SK-N-SH (cell line): ENCODE measurements at regions not wholly inside any gene's neighbourhood (a gene's known extent, or its start where the extent isn't known, plus 50 kb on each side); places are given as distances from the start of the nearest gene placed in this dataset.

ENCODE experiments used
- CTCF ChIP-seq: fragments of 200-600 bp; sonication (generic); IDR thresholded peaks from 2 replicates; pipeline ENCODE4 v1.6.1; 2017; ENCODE audit warnings: antibody characterized with exemption, mild to moderate bottlenecking, moderate library complexity
- NFIC ChIP-seq: IDR thresholded peaks from 2 replicates; pipeline ENCODE4 v1.4.0; 2012; ENCODE audit warnings: borderline replicate concordance

DNA sequence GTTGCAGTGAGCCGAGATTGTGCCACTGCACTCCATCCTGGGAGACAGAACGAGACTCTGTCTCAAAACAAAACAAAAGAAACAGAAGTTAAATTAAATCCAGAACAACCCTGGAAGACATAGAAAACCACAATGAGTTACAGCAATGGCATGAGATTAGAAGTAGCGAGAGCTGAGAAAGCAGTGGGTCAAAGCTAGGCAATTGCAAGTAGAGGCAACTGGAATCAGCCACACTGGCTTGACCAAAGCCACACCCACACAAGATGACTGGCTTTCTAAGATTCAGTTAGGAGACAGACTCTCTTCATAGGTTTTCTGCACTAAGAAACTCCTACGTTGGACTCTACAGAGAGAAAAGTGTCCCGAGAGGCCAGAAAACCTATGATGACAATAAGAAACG, 443.0 kb downstream of the GPM6A start:
- TF ChIP-seq NFIC (no peak), CTCF (no peak)
